NCI-H82 (cell line): ENCODE measurements at regions not wholly inside any gene's neighbourhood (a gene's known extent, or its start where the extent isn't known, plus 50 kb on each side); places are given as distances from the start of the nearest gene placed in this dataset.

Experiments used
- DNase-seq: peaks from one replicate; lab custom pipeline; 2025; lab: John Stamatoyannopoulos, UW

DNA sequence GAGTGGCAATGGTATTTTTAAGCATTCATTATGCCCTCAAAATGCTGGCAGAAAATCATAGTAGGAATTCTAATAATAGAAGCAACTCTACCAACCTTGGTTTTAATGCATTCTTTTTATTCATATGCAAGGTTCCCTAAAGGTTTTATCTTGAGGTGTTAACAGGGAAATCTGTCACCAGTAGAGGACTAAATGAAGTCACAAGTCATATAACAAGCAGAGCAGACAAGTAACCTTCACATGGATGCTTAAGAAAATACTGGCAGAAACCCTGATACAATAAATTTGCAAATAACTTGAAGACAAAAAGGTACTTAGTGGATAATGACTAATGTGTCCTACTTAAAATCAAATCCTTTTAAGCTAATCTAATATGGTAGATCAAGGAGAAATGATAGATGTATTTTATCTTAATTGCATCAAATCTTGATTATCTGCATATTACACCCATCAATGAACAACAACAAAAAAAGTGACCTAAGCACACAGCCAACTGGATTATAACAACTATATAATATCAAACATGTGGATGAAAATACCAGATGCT lies 73.3 kb downstream of the RFC3 start:
- no peak for DNase-seq

DNA sequence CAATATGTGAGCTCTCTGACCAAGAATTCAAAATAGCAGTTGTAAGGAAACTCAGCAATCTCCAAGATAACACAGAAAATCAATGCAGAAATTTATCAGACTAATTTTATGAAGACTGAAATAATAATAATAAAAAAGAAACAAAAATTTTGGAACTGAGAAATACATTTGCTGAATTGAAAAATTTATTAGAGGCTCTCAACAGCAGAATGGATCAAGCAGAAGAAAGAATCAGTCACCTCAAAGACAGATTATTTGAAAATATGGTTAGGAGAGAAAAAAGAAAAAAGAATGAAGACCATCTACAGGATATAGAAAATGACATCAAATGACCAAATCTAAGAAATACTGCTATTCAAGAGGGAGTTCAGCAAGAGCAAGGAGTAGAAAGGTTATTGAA lies 75.6 kb downstream of the RFC3 start:
- no peak for DNase-seq

DNA sequence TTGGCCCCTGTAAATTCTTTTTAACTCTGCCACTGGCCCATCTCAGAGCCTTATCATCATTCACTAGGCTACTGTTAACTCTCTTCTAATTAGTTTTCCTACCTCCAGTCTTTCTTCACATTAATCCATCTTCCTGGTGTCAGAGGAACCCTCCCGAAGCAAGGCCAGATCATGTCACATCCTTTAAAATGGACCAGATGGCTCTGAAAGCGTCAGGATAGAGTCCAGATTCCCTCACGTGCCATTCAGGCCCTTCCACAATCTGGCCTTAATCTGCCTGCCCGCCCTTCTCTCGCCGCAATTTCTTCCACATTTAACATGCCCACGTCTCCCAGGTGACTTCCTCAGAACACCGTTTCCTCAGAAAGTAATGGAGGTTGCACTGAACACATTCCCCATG lies 86.5 kb downstream of the RFC3 start:
- DNase-seq = peak; percentile 59

DNA sequence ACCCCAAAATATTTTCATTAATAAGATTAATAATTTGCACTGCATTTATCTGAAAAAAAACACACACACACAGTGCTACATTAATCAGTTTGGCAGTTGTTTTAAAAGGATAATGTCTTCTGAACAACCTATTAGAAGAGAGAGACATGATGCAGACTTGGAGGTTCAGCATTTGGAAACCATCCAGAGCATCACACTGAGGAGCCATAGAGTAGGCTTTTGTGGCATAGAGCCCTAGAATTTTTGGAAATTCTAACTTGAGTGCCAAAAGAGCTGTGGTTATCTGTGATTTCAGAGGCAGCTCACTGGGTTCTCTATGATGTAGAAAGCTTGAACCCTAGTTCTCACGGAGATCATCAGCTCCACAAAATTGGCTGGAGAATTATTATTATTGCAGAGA lies 90.2 kb downstream of the RFC3 start:
- no peak for DNase-seq

DNA sequence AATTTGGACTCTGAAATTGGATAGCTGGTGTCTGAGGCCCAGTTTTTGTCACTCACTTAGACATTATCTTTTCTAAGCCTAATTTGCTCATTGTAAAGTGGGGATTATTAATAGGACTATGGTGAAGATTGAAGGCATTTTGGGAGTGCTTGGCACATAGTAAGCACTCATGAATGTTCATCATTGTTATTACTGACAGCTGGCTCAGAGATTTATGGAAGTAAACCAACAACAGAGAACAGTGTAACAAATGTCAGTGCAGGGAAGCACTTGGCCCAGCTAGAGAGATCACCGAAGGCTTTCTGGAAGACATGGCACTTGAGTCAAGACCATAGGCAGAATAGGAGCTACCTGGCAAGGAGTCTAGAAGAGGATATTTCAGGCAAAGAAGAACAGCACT lies 92.3 kb downstream of the RFC3 start:
- DNase-seq = peak; percentile 17

DNA sequence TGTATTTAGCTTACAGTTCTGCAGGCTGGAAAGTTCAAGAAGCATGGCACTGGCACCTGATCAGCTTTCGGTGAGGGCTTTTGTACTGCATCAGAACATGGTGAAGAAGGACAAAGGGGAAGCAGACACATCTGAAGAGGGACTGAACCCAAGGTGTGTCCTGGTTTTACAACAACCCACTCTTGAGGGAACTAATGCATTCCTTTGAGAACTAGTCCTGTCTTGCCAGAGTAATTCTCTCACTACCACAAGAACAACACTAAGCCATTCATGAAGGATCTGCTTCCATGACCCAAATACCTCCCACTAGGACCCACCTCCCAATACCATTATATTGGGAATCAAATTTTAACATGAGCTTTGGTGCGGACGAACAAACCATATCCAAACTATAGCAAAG lies 93.6 kb downstream of the RFC3 start:
- no peak for DNase-seq

DNA sequence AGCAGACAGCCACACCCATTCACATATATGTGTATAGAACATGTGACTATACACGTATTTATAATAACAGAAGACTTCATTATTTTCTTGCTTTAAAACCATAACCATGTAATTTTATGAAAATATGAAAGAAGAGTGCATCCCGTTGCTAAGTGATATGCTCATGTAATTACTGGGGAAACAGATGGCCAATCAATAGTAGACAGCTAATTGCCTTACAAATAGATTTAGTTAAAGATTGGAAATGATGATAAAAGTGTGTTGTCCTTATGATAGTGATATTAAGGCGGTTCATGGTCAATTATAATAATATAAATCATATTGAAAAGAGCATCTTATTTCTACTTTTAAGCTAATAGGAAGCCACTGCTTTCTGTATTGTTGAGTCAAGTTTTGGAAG lies 95.9 kb downstream of the RFC3 start:
- DNase-seq = peak; percentile 63

DNA sequence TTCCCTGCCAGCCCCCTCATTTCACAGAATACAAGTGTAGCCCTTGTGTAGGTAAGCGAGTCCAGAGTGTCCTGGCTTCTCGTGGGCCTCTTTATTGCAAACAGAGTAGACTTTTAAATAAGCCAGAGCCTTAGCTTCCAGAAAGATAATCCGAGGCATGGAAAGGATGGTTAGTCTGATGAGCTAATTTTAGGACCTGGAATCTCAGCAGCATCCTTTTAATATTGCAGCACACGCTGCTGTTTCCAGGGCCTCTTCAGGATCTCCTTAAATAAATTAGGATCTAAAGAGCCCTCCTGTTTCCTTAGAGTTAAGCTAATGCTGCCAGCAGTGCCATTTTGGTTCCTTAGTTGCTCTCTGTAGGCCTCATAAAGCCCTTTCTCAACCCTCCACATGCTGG lies 99.2 kb downstream of the RFC3 start:
- DNase-seq = no peak

DNA sequence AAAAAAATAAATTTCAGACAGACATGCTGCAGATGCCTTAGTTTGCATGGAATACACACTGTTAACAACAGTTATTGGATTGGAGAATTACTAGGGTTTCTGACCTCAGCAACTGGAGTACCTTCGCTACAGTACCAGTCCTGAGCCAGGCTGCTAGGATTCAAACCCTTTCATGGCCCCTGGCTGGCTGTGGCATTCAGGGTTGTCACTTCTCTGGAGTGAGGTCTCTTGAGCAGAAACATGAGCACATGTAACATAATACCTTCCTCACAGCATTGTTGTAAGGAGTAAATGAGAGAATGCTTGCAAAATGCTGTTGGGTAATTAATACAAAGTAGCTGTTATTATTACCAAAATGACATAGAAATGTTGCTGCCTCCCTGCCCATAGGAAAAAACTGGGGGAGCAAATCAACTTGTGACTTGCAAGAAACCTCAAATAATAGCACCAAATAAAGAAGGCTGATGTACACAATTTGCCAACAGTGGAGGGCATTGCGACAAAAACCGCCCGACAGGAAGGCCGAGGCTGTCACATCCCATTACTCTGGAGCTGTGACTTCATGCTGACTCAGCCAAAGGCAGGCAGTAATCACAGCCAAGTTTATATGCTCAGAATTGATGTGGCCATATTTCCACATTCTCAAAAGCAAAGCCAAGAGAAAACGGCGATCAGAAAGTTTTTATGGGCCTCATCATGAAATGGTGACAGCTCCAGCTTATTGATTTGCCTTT lies 100.4 kb downstream of the RFC3 start:
- no peak for DNase-seq

DNA sequence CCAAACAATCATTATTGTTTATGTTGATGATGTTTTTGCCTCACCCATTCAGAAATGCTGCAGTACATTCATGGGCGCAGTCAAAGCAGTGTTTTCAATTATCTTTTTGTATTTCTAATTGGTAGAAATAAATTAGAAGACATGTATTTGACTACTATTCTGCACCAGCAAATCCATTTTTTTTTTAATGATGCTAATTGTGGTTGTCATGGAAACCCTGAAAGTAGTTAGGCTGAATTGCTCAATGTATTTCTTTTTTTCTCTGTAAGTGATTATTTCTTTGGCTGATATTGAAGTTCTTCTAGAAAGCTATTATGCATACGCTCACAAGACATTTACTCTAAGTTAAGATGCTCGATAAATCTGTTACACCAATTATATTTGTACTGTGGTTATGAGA lies 101.2 kb downstream of the RFC3 start:
- no peak for DNase-seq

DNA sequence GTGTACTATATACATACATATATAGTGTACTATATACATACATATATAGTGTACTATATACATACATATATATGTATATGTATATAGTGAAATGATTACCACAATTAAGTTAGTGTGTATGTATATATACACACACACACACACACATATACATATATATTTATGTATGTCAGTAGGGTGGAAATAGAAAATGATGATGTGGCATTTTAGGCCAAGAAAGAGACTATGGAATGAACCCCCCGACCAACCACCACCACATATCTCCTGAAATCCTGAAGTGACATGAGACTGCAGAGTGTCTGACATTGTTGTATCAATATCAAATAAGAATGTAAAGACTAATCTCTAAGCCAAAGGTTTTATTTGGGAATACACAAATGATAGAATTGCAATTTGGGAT lies 107.6 kb downstream of the RFC3 start:
- no peak for DNase-seq

DNA sequence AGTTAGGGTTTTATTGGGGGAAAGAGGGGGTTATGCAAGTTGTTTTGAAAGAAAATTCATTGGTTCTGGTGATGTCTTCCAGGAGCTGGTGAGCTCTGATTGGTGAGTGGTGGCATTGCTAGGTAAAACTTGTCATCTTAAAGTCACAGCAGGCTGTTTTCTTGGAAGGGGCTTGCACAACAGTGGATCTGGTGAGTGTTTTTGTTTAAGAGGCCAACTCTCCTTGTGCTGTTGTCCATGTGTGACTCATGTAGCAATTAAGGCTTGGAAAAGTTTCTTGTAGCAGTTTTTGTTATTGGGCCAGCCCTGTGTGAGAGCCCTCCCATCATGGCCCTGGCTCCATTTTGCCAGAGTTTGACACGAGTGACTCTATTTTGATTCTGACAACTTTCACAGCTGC lies 109.4 kb downstream of the RFC3 start:
- no peak for DNase-seq

DNA sequence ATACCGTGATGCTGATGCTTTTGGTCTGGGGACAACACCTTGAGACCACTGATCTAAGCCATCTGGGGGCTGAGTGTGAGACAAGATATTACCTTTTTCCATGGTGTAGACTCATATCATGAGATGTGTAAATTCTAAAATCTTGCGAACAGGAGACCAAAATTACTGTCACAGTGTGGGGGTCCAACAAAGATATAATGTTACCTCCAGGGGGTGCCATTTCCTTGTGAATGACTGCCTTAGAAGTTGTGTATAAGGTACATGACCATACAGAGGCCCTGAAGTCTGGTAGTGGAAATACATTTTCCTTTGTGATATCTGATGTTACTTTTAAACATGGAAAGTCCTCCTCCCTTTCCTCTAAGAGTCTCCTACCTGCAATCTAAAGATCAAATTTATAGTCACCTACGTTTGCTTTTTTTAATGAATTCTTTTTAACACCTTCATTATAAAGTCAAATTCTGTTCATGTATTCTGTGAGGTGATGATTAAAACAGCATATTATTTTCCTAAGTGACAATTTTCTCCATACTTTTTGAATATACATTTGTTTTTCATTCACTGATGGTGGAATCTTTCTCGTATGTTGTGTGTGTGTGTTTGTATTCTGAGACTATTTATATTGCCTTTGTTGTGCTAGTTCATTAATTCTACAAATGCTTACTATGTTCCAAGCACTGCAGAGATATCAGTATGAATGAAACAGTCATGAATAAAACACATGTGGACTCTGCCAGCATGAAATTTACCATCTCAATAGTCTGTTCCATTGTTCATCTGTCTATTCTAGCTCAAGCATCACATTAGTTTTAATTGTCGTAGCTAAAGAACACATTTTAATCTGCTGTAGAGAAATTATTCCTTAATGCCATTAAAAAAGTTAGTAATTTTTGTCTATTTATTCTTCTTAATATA lies 113.7 kb downstream of the RFC3 start:
- DNase-seq = peak; percentile 87

DNA sequence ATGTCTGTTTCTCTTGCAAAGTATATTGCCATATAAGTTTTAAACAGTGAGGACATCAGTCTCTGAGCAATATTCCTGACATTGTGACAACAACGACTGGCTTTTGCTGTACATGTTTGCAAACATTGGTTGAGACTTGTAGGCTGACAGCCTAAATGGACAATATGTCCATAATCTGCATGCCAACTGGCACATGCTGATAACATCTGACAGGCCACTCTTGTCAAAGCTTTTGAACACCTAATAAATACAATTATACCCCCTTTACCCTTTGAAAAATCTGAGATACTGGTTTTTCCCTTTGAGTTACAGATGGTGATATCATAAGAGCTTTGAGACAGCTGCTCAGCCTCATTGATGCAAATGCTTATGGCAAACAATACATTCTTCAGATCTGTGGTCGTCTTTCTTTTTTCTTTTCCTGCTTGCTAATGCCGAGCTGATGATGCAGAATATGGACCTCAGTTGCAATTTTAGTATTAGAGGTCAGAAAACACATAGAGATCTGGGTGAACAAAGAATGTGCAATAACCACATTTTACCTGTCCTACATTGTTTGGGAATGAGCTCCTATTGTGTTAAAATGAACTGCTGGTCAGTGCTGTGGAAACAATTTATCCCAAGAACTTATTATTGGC lies 114.9 kb downstream of the RFC3 start:
- DNase-seq = peak; percentile 20

DNA sequence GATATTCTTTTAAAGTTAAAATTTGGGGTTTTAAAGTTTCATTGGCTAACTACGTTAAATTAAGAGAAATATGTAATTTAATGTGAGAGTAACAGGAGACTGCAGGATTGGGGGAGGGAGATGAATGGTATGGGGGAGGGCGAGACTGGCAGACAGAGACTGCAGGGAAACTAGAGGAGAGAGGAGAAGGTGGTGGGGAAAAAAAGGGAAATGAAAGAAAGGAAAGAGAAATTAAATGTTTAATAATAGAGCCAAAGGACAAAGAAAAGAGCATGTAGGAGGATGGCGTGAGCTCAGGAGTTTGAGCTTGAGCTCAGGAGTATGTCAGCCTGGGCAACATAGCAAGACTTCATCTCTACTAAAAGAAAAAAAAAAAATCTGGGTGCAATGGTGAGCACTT lies 115.9 kb downstream of the RFC3 start:
- DNase-seq = no peak

DNA sequence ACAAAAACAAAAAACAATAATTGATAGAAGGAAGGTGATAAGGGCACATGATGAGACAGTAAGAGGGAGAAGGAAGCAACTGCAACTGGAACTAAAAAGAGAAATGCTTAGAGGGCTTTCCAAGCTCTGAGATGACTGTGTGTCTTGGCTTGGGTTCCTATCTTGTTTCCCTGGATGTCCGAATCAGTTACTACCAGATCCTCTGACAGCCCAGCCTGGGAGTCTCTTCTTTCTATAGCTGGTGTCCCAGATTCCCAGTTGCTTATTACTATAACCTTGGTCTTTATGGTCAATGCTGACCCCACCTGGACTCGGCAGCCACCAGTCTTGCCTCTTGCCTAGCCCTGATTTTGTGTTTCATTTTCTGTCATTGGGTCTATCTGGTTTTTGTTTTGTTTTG lies 116.4 kb downstream of the RFC3 start:
- no peak for DNase-seq

DNA sequence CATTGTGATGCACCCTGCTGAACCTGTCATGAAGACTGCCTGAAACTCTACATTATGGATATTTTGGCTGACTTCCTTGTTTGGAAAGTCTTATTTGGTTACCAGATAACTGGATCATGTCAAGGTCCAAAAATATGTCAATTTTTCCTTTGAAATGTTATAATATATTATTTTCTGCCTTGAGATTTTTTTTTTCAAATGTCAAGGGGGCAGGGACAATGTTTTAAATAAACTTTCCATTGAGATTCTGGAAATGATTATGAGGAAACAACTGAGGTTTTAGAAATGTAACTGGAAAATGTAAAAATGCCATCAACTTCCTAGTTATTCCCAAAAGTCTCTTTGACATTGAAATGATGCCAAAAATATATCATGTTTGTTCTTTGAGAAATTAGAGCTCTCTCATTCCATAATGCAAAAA lies 117.0 kb downstream of the RFC3 start:
- no peak for DNase-seq

DNA sequence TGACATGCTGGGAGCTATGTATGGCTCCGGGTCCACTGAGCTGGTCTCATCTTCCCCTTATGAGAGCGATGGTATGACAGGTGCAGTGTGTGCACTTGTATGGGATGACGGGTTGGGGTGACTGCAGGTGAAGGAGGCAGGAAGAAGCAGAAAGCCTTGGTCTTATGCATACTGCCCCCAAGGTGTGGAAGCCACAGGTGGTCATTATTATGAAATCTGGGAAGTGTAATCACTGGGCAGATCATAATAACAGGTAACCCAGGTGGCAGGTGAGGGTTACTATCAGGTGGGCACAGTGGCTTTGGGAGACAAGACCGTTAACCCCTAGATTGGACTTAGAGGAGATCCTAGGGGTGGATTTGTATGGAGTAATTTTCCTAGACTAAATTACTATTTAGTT lies 118.0 kb downstream of the RFC3 start:
- DNase-seq = no peak

DNA sequence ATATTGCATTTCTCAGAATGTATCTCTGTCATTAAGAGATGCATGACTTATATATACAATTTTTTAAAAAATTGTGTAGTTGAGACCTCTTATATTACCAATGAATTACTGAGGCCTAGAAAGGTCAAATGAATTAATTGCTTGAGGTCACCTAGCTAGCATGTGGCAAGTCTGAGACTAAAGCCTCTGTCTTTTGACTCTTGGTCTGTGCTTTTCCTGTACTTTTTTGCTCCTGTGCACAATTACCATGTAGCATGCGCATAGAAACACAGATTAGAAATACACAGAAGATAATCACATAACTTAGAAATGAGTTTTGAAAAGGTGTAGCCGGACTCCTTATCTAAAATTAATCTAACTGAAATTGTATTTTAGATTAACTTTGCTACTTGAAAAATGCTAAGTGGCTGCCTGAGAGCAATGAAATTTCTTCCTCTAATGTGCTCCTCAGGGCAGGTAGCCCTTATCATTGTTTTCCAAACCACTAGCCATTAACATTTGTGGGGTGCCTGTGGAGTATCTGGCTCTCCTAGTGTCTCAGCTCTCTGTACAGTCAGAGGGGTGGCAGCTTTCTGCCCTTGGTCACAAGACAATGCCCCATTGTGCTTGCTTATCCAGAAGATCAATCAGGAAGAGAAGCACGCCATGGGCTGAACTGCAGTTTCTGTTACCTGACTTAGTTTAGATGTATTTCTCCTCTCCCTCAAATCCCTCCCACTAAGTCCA lies 119.6 kb downstream of the RFC3 start:
- no peak for DNase-seq

DNA sequence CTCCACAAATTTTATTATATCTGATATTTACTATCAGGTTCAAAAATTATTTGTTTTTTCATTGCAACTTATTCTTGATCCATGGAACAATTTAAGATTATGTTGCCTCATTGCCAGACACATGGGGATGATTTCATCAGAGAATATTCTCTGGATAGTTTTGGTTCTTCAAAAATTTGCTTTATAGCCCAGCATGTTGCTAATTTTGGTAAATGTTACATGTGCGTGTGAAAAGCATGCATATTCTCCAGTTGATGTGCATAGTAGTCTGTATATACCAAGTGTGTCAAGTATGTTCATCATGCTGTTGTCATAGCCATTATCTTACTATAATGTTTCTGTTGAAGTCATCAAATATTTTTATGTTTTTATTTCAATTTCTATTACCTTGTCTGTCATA lies 122.3 kb downstream of the RFC3 start:
- DNase-seq = no peak

DNA sequence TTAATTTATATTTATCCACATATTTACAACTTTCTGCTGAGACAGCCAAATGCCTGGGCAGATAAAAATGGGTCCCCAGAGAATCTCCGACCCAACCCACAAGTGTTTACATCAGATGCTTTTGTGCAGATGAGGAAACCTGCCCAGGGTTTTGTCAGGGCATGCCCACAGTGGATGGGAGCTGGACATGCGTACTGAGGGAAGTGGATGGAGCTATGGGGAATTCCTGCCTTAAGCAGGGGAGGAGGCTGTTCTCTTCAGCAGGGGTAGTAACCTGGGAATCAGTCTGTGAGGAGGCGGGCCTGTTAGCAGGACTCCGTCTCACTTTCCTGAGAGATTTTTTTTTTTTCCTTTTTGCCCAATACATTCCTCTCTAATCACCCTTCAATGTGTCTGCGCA lies 122.9 kb downstream of the RFC3 start:
- no peak for DNase-seq

DNA sequence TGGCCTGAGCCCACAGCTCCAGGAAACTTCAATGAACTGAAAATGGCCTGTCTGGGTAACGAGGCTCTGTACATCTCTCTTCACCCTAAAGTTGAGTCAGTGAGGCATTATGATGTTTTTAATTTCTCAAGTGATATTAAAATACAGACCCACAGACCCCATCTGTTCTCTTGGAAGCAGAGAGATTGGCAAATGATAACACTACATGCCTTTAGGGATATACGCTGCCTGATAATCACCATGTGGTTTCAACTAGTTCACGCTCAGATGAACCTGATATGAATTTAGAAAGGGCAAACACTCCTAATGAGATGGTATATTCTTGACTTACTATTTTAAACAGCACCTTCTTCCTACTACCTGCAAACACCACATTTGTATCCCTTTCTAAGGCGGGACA lies 127.5 kb downstream of the RFC3 start:
- no peak for DNase-seq
